GM04504 (cell line): ENCODE measurements at regions not wholly inside any gene's neighbourhood (a gene's known extent, or its start where the extent isn't known, plus 50 kb on each side); places are given as distances from the start of the nearest gene placed in this dataset.

ENCODE experiments used
- DNase-seq: peaks from one replicate; pipeline ENCODE4 v3.0.0-alpha.2; 2012; ENCODE audit warnings: low read depth

DNA sequence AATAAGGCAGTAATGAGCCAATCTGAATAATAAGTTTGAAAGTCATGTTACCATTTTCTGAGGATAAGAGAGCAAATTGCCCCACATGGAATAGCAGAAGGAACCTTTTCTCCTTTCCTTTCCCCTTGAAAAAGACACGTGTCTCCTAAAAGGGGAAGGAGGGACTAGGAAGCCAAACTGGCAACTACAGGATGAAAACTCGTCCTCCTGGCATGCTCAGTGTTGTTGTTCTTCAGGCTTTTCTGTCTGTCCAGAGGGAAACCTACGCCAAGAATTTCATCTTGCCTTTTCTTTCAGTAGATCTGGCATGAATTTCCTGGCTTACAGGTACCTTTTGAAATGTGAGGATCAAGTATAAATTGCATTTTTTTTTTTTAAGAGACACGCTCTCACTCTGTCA is 355.9 kb upstream of the TLE4 start:
- DNase-seq = no peak

DNA sequence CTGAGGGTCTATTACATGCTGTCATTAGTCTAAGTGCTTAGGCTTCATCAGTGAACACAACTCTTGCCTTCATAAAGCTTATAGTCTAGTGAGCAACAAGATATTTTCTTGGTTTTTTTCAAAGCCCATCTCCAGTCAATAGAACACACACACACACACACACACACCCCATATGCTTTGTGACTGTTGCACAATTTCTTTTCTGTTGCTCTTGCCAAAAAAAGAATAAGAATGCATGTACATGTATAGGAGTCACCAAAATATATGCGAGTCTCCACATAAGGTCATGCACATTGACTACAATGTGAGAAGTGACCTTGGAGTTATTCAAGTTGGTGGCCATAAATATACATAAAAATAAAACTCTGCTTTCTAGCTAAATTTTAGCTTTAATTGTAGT is 351.5 kb upstream of the TLE4 start:
- DNase-seq = no peak

DNA sequence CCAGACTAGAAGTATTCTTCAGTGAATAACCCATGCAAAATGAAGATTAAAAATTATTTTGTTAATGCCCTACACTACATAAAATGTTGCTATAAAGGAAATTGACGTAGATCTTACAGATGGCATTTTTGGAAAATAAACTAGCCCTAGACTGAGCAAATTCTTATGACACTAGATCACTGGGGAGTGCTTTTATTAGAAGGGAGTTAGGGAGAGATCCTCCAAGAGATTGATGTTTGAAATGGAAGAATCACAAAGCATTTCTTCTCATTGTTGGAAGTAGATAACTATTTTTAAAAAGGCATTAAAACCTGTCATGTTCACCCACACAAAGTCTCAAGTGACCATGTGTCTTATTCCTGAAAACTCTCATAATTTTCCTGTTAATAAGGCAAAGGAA is 351.1 kb upstream of the TLE4 start:
- no peak for DNase-seq

DNA sequence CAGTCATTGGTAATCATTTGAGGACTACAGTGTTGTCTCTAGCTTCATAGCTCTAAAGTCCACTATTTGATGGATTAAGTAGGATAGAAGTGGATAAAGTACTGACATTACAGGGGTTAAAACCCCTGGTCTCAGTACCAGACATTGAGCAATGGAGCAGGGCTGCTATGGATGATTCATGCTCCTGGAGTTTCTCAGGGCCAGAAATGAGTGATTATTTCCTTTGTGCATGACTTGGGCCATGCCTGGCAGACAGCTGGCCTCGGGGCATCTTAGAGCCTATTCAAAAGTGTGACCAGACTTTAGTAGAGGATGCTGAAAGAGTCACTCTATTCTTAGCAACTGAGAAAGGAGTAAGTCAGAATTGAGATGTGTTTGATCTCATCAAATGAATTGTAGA is 350.7 kb upstream of the TLE4 start:
- DNase-seq = peak; percentile 93

DNA sequence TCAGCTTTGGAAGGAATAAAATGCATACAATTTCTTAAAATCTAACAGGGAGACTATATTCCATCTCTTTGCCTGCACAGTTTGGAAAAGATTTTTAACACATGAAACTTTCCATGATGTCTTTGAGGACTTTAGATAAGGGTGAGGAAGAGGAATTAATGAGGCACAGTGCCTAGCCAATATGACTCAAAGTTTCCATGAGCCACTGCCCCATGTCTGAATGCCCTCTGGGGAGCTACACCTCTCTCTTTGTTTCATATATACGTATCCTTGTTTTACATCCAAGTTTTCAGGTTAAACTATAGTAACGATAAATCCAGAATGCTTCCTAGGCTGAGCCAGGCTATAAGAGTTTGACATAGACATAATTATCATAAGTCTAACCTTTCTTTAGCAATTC is 349.3 kb upstream of the TLE4 start:
- no peak for DNase-seq

DNA sequence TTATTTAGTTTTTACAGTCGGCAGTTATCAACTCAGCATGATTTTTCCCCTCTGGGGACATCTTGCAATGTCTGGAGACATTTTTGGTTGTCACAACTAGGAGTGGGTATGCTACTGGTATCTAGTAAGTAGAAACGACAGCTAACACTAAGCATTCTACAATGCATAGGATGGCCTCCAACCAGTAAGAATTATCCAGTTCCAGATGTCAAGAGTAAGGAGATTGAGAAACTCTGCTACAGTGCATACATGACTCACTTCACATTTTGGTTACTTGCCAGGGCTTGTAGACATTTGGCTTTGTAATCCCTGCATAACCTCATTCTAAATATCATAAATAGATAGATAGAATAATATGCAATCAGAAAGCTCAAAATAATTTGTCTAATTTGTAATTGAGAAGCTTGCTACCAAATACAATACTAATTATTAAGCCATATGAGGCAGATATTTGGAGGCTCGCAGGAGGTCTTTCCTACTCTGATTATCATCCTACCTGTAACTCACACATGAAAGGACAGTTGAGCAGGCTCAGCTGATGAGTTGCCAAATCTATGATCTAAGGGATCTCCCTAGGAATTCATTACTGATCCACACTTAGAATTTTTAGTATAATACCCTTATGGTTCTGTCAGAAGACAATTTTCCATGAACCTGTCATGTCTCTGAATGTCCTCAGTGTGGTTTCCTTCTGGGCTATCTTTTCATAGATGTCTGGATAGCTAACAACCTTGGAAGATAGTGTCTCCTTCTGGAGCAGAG is 346.9 kb upstream of the TLE4 start:
- peak; percentile 83 for DNase-seq

DNA sequence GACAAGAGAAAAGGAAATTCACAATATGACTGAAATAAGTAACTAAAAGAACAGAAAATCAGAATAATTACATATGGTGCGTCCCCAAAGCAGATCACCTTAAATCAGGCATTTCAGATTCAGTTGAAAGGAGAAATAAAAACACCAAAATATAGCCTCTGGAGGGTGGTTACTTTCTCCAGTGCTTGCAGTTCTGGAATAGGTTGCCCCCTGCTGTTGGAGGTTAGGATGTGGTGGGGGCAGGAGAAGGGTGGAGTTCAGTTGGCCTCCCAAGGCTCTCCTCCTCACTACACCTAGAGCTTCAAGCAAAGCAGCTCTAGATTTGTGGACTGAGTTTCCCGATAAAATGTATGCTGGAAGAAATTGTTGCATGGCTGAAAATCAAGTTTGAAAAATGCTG is 338.2 kb upstream of the TLE4 start:
- no peak for DNase-seq

DNA sequence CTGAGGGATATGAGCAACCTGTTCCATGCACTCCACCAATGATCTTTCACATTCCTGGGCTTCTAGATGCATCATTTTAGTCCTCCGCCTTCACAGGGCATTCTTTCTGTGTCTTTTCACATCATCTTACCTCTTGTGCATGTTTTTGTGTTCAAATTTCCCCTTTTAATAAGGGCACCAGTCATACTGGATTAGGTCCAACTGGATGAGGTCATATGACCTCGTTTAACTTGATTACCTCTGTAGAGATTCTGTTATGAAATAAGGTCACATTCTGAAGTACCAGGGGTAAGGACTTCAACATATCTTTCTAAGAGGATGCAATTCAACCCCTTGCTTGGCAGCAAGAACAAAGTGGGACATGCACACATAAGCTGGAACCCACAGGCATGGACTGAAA is 335.3 kb upstream of the TLE4 start:
- DNase-seq = no peak

DNA sequence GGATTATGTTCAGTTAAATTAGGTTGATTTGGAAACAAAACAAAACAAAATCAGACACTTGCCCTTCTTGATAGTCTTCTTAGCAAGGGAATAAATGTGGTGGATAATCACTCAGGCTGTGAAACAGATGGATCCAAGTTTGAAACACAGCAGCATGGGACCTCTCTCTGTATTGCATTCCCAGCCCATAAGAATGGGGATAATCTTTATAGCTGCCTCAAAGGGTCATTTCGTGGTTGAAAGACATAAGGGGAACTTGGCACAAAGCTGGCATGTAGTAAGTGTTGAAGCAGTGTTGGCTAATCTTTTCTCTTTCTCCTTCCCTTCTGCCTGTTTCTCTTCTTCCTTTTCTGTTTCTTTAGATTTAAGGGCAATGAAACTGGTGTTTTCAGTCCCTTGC is 333.9 kb upstream of the TLE4 start:
- no peak for DNase-seq

DNA sequence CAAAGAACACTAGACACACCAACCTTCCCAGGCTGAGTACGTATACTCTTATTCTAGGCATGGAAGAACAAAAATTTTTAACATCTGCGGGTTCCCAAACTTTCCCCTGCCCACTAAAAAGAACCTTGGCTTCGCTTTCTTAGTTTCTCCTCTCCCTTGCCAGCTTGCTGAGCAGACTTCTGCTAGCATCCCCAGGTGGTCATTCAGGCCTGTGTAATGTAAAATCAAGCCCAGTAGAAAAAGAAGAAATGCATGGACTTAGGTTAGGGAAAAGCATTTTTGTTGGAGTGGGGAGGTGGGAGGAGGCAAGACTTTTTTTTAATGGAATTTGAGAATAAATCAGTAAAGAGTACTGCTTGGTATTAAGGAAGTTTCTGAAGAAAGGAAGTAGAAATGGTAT is 331.0 kb upstream of the TLE4 start:
- no peak for DNase-seq

DNA sequence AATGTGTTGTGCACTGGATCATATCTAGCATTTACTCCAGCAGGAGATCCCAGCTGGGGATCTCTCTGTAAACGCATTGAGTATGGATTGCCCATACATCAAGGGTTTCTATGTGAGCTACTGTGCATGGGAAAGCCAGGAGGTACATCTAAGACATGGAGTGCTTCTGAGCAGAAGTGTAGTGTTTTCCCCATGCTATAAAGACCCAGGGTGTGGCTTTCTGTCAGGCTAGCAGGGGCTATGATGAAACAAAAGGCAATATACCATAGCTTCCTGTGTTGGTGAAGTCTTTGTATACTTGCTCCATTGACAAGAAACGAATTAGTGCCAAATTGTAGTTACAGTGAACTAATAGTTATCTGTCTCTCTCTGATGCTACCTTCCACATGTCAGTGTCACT is 329.3 kb upstream of the TLE4 start:
- DNase-seq = no peak

DNA sequence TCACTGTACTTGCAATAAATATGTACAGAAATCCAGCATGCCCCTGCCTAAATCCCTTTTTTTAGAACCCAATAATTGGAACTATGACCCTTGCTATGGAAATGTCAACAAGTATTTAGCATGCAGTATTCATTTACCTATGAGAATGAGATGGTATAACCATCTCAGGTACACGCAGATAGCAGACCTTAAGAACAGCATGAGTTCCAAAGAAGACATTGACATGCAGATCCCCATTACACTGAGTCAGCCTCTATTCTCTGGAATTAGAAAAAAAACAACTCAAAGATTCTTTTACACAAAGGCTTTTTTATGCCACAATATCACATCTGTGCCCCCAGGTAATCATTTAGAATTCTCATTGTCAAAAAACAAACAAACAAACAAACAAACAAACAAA is 325.6 kb upstream of the TLE4 start:
- no peak for DNase-seq

DNA sequence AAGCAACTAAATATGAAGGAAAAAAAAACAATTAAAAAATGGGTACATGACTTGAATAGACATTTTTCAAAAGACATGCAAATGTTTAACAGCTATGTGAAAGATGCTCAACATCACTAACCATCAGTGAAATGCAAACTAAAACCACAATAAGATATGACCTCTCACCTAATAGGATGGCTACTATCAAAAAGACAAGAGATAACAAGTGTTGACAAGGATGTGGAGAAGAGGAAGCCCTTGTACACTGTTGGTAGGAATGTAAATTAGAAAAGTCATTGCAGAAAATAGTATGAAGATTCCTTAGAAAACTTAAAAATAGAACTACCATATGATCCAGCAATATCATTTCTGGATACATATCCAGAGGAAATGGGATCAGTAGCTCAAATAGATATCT is 324.7 kb upstream of the TLE4 start:
- DNase-seq = no peak

DNA sequence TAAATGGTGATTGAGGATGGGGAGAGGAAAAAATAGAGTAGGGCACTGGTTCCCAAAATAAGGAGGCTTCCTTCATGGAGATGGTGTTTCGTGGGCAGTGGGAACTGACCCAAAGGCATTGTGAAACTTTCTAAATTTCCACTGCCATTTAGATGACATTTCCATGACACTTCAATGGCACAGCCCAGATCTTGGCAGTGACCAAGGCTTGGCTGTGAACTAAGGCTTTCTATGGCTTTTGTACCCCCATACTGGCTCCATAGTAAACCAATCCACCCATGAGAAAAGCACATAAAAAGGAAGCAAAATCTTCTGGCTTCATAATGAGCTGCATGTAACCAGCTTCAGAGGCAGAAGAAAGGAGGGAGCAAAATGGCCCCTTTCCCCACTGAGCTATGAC is 321.0 kb upstream of the TLE4 start:
- no peak for DNase-seq

DNA sequence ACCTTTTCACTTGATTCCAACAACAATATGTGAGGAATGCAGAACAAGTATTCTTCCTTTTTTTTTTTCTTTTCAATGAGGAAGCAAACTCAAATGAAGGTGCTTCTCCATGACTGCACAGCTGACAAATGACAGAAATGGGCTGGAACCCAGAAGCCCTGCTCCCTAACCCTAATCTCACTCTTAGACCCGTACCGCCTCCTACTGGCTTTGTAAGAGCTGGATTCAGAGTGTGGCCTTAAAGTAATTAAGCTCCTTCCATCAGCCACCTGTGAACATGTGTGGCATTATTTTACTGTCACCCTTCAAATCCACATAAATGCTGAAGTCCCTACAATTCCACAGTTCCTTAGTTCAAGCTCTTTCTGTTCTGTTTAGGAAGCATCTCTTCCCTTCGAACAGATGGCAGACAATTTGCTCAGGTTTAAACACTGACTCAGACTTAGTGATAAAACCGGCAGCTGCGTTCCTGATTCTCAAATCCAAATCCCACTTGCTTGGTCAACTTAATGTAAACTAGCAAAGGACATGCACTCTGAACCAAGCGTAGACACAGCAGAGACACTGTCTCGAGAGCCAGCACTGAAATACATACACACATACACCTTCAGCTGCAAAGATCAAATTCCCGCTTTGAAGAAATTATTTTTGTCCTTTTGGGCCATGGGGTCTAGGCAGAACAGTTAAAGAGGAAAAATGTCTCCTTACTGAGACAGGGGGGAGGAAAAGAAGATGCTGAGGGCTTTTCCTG is 316.7 kb upstream of the TLE4 start:
- no peak for DNase-seq

DNA sequence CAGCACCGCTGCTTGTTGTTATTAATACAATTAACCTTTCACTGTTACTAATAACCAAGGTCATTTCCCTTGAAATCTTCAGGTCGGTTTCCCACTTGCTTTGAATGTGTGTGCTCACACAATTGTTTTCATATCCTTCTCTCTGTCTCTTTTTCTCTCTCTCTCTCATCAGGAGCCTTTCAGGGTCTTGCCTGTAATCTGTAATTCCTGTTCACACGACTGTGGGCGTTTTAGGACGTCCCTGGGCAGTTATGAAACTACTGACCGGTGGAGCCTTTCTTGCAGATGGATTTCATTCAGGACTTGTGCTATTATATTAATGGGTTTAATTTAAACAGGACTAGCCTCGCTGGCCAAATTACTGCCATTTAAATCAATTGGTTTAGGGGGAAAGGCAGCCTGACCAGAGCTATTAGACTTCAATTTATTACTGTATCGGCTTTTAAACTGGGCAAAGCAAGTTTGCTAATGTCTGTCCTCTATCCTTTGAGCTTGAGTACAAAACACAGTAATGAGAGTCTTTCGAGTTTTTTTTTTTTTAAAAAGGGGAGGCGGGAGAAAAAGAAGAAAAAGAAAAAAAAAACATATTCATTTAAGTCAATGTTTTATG is 316.0 kb upstream of the TLE4 start:
- no peak for DNase-seq

DNA sequence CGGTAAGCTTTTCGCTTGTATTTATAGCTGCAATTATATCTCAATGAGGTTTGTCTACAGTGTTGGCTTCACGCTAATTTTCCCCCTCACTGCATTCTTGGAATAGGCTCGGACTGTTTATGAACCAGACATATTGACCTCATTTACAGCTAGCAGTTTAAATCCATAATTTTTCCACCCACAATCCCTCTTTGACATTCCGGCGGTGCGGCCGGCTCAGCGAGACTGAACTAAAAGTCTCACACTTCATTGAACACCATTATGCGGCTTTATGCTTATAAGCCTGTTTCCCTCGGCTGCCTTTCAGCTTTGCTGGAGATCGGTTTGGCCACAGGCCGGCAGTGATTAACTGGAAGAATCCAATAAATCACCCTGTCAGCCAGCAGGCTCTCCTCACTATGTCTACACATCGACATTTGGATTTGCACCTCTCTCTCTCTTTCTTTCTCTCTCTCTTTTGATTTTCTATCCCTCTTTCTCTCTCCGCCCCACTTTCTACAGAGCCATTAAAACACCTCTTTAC is 315.0 kb upstream of the TLE4 start:
- peak; percentile 87 for DNase-seq

DNA sequence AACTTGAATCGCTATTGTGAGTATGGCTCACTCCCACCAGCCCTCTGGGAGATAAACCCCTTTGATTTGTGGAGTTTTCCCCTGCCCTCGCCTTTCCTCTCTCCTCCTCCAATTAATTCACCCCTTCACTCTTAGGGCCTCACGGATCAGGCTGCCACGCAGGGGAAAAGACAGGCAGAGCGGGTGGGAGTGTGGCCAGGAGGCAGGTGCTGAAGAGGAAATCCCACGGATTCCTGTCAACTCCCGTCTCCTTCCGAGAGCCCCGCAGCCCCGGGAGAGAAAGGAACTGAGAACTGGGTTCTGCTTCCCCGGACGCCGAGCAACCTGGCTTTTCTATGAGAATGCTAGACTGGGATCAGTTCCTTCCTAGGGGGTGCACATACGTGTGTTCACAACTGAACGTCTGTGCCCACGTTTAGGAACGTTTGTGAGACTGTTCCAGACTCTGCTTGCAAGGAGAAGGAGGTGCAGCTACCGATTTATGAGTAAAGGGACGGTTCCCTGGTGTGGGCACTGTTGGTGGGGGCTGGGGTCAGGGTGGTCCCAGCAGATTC is 314.5 kb upstream of the TLE4 start:
- DNase-seq = no peak

DNA sequence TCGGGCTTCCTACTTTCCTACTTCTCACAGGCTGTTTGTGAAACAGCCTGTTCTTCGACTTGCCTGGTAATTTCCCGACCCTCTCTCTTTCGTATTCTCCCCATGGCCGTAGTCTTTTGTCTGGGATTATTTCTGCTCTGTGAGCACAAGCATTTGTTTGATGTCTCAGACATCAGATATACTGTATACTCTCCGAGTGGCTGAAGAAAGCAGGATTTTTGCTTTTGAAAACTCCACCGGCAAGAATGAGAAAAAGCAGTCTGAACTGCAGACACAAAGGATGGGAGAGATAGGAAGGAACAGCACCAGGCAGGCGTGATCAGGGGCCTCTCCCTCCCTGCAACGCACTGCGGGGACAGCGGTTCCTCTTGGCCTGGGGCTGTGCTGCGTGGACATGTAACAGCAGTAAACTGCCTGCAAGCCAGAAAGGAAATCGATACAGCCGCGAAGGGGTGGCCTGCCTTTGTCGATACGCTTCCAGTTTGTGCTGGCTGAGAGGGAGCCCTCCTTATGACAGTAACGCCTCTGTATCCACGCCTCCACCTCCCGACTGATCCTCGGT is 313.9 kb upstream of the TLE4 start:
- DNase-seq = no peak

DNA sequence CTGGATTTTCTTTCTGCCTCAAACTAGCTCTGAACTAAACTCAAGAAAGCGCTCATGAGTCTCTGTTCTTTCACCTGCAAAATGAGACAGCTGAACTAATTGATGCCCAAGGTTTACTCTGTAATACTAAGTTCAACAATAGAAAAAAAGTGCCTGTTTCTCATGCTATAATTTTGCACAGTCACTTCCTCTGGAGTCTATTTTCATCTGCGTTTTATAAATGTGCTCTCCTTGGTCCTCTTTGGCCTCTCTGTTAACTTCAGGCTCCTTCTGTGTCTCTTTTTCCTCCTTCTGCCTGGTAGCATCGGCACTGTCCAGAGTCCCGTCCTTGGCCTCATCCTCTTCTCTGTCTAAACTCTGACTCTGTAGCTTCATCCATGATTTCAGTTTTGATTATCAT is 311.9 kb upstream of the TLE4 start:
- DNase-seq = no peak

DNA sequence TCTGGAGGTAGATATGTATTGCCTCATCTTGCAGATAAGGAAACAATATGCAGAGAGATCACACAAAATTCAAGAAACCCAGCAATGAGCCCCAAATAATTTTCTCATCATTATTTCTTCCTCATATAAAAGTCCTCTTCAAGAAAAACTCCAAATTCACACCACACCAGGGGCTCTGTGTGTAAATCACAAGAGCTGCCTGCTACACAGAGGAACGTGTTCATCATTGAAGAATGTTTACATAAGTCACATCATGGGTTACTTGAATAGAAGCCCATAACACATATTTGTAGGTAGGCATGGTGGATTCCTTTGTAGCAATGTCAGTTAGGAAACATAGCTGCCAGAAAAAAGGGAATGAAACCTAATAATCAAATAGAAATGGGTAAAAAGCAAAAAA is 308.1 kb upstream of the TLE4 start:
- no peak for DNase-seq

DNA sequence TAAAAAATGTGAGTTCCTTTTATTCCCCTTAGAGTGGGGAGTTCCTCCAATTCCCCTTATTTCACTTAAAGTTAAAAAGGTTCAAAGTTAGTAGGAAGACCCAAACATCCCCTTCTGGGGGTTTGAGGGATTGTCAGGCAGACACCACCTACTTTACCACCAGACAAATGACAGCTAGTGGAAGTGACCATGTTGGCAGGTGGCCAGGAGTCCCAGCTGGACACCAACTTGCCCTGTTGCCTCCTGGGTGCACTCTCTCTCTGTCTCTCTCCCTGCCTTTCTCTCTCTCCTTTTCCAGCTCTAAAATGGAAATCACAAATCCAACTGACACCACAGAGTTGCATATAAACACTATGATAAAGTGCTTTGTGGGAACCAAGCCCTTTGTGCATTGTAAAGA is 307.7 kb upstream of the TLE4 start:
- DNase-seq = no peak
